Activated CD8-positive, alpha-beta memory T cell treated with anti-CD3 and anti-CD28 coated beads, Interleukin-2, amount 50 U/mL, for 1 hour (primary cell): ENCODE measurements at regions not wholly inside any gene's neighbourhood (a gene's known extent, or its start where the extent isn't known, plus 50 kb on each side); places are given as distances from the start of the nearest gene placed in this dataset.

Experiments used
- DNase-seq: peaks from one replicate; pipeline ENCODE4 v3.0.0-alpha.2; 2020; ENCODE audit errors: extremely low read depth

GRCh38 chr17:79446399-79447009, 164.3 kb downstream of the RBFOX3 start:
- no peak for DNase-seq

GRCh38 chr17:79444198-79444597, 166.7 kb downstream of the RBFOX3 start:
- DNase-seq: no peak

GRCh38 chr17:79443026-79443425, 167.8 kb downstream of the RBFOX3 start:
- no peak for DNase-seq

- no peak for DNase-seq
Measured at GRCh38 chr17:79441356-79442160, 169.3 kb downstream of the RBFOX3 start.

- DNase-seq: no peak
Measured at GRCh38 chr17:79440251-79440650, 170.6 kb downstream of the RBFOX3 start.

GRCh38 chr17:79439493-79439892, 171.4 kb downstream of the RBFOX3 start:
- DNase-seq: no peak

GRCh38 chr17:79438546-79439334, 172.1 kb downstream of the RBFOX3 start:
- no peak for DNase-seq

GRCh38 chr17:79438058-79438457, 172.8 kb downstream of the RBFOX3 start:
- DNase-seq: no peak

- DNase-seq: no peak
Measured at GRCh38 chr17:79437081-79437480, 173.8 kb downstream of the RBFOX3 start.

- DNase-seq: no peak
Measured at GRCh38 chr17:79435962-79436361, 174.9 kb downstream of the RBFOX3 start.

GRCh38 chr17:79435296-79435695, 175.6 kb downstream of the RBFOX3 start:
- DNase-seq: no peak

- DNase-seq: no peak
Measured at GRCh38 chr17:79434215-79434614, 176.6 kb downstream of the RBFOX3 start.

- no peak for DNase-seq
Measured at GRCh38 chr17:79433379-79433778, 177.5 kb downstream of the RBFOX3 start.

- DNase-seq: no peak
Measured at GRCh38 chr17:79431175-79431574, 179.7 kb downstream of the RBFOX3 start.

GRCh38 chr17:79429864-79430494, 180.9 kb downstream of the RBFOX3 start:
- DNase-seq: no peak

GRCh38 chr17:79428988-79429387, 181.9 kb downstream of the RBFOX3 start:
- DNase-seq: no peak

GRCh38 chr17:79427621-79428539, 183.0 kb downstream of the RBFOX3 start:
- DNase-seq: no peak

- DNase-seq: no peak
Measured at GRCh38 chr17:79425686-79426085, 185.2 kb downstream of the RBFOX3 start.

GRCh38 chr17:79424471-79425185, 186.2 kb downstream of the RBFOX3 start:
- DNase-seq: no peak

GRCh38 chr17:79423811-79424465, 186.9 kb downstream of the RBFOX3 start:
- DNase-seq: no peak
